ENCODE measurements at regions not wholly inside any gene's neighbourhood (a gene's known extent, or its start where the extent isn't known, plus 50 kb on each side); places are given as distances from the start of the nearest gene placed in this dataset.

DNA sequence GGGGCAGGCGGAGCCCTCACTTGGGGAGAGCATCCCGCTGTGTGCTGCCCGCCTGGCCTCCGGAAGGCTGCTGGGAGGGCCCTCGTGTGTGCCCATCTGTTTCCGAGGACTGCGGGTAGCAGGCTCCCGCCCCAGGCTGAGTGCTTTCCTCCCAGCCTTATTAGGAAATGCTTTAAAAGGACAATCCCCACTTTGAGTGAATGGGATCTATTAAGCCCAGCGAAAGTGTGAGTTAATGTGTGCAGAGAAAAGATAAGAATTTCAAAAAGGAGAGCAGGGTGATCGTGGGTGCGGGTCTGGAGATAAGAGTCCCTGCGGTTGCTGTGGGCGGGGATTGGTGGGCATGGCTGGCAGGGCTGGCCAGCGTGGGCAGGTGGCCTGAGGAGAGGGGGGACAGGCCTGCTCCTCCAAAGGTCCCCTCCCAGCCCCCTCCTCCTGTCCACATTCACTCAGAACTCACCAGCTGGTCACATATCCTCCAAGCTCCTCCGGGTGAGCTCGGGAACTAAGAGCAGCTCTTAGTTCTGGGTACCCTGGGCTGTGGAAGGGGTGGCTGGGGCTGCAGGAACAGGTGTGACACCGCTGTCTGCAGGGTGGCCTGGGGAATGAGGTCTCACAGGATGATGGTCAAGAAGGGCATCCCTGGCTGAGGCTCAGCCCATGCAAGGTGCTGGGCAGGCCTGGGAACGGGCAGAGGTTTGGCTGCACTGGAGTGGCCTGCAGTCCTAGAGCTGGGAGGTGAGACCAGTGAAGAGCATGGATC is 1260.3 kb downstream of the BRD1 start:
- TF ChIP-seq, protein P1, sequence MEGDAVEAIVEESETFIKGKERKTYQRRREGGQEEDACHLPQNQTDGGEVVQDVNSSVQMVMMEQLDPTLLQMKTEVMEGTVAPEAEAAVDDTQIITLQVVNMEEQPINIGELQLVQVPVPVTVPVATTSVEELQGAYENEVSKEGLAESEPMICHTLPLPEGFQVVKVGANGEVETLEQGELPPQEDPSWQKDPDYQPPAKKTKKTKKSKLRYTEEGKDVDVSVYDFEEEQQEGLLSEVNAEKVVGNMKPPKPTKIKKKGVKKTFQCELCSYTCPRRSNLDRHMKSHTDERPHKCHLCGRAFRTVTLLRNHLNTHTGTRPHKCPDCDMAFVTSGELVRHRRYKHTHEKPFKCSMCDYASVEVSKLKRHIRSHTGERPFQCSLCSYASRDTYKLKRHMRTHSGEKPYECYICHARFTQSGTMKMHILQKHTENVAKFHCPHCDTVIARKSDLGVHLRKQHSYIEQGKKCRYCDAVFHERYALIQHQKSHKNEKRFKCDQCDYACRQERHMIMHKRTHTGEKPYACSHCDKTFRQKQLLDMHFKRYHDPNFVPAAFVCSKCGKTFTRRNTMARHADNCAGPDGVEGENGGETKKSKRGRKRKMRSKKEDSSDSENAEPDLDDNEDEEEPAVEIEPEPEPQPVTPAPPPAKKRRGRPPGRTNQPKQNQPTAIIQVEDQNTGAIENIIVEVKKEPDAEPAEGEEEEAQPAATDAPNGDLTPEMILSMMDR (IDR thresholded peaks at IDR 0.05) = no peak
- TF ChIP-seq POLR2A (IDR thresholded peaks at IDR 0.05) = no peak

Measured in adrenal gland (tissue), 5 donors.